IMR-90 (cell line): ENCODE measurements at regions not wholly inside any gene's neighbourhood (a gene's known extent, or its start where the extent isn't known, plus 50 kb on each side); places are given as distances from the start of the nearest gene placed in this dataset.

Source experiments
- ATAC-seq: fragments of 200-7000 bp; cut with Tn5 transposase; 2 replicates; pipeline ENCODE4 v1.9.1; 2020; ENCODE audit warnings: low read depth, mild to moderate bottlenecking, moderate library complexity
- BruUV-seq: library from RNA; stranded (reverse); fragments of 400-500 nt; replicated peaks from 2 replicates; lab custom pipeline; 2021; lab: Mats Ljungman, UMichigan
- CTCF ChIA-PET: fragments of 300-600 bp; formaldehyde crosslinking; extraction: SDS; loops from one replicate; lab custom pipeline; 2021; ENCODE audit warnings: antibody characterized with exemption; lab: Yijun Ruan, JAX
- POLR2A ChIA-PET: fragments of 300-600 bp; sonication (Branson Sonifier 250); formaldehyde crosslinking; loops from one replicate; lab custom pipeline; 2022; ENCODE audit warnings: antibody characterized with exemption; ENCODE audit not compliant: unreplicated experiment; lab: Charles Lee
- DNase-seq: peaks from one replicate; pipeline ENCODE4 v3.0.0; 2013
- H2AFZ ChIP-seq: replicated peaks from 2 replicates; pipeline ENCODE3; 2013; ENCODE audit warnings: low read length, mild to moderate bottlenecking; ENCODE audit not compliant: poor library complexity
- H2AK5ac ChIP-seq: 2 replicates; pipeline ENCODE4 v1.6.1; 2013; ENCODE audit warnings: low read depth, low read length, inconsistent platforms
- H2AK9ac ChIP-seq: replicated peaks from 2 replicates; pipeline ENCODE3; 2013; ENCODE audit warnings: mild to moderate bottlenecking, low read depth, low read length, moderate library complexity; ENCODE audit not compliant: poor library complexity
- H2BK120ac ChIP-seq: 2 replicates; pipeline ENCODE4 v1.6.1; 2013; ENCODE audit warnings: low read depth, low read length, inconsistent platforms
- H2BK15ac ChIP-seq: 3 replicates; pipeline ENCODE4 v1.6.1; 2013; ENCODE audit warnings: low read depth, low read length, inconsistent platforms
- H2BK20ac ChIP-seq: 2 replicates; pipeline ENCODE4 v1.6.1; 2013; ENCODE audit warnings: low read depth, mild to moderate bottlenecking, inconsistent platforms, low read length, moderate library complexity
- H2BK5ac ChIP-seq: 2 replicates; pipeline ENCODE4 v1.6.1; 2013; ENCODE audit warnings: mild to moderate bottlenecking, low read depth, low read length, inconsistent platforms; ENCODE audit not compliant: poor library complexity, severe bottlenecking
- H3K14ac ChIP-seq: replicated peaks from 2 replicates; pipeline ENCODE4 v1.6.1; 2013; ENCODE audit warnings: low read depth, low read length, inconsistent platforms
- H3K18ac ChIP-seq: 2 replicates; pipeline ENCODE4 v1.6.1; 2013; ENCODE audit warnings: low read depth, low read length, control low read depth
- H3K23ac ChIP-seq: 2 replicates; pipeline ENCODE4 v1.6.1; 2013; ENCODE audit warnings: low read depth, low read length, inconsistent platforms
- H3K27ac ChIP-seq: 2 replicates; pipeline ENCODE4 v1.5.1; 2013; ENCODE audit warnings: mild to moderate bottlenecking, control low read depth, low read length; ENCODE audit not compliant: insufficient read depth
- H3K27me3 ChIP-seq: 2 replicates; pipeline ENCODE4 v1.6.1; 2013; ENCODE audit warnings: low read length; ENCODE audit not compliant: control insufficient read depth, insufficient read depth
- H3K36me3 ChIP-seq: 2 replicates; pipeline ENCODE4 v1.6.1; 2013; ENCODE audit warnings: low read length, mixed read lengths; ENCODE audit not compliant: control insufficient read depth, insufficient read depth
- H3K4ac ChIP-seq: 2 replicates; pipeline ENCODE4 v1.6.1; 2013; ENCODE audit warnings: low read depth, low read length, inconsistent platforms
- H3K4me1 ChIP-seq: 2 replicates; pipeline ENCODE4 v1.6.1; 2013; ENCODE audit warnings: low read length, mixed read lengths; ENCODE audit not compliant: control insufficient read depth, insufficient read depth
- H3K4me2 ChIP-seq: 2 replicates; pipeline ENCODE4 v1.6.1; 2013; ENCODE audit warnings: low read depth, mild to moderate bottlenecking, control low read depth, low read length, moderate library complexity
- H3K4me3 ChIP-seq: 2 replicates; pipeline ENCODE4 v1.5.1; 2013; ENCODE audit warnings: low read depth, mild to moderate bottlenecking, control low read depth, low read length, moderate library complexity; ENCODE audit not compliant: insufficient read depth
- H3K56ac ChIP-seq: 2 replicates; pipeline ENCODE4 v1.6.1; 2013; ENCODE audit warnings: low read length, inconsistent platforms; ENCODE audit not compliant: insufficient read depth; ENCODE audit errors: extremely low read depth
- H3K79me1 ChIP-seq, 2 experiments: 2 replicates each; pipeline ENCODE4 v1.6.1; 2013; ENCODE audit warnings: low read length in 2 of 2, inconsistent platforms in 1 of 2, low read depth in 1 of 2
- H3K9ac ChIP-seq: 2 replicates; pipeline ENCODE4 v1.6.1; 2013; ENCODE audit warnings: low read depth, low read length, control low read depth
- H3K9me1 ChIP-seq: 2 replicates; pipeline ENCODE4 v1.6.1; 2013; ENCODE audit warnings: low read length, inconsistent platforms; ENCODE audit not compliant: insufficient read depth
- H3K9me3 ChIP-seq: 2 replicates; pipeline ENCODE4 v1.6.1; 2013; ENCODE audit warnings: low read length; ENCODE audit not compliant: control insufficient read depth, insufficient read depth
- H4K20me1 ChIP-seq: 2 replicates; pipeline ENCODE4 v1.6.1; 2013; ENCODE audit warnings: low read length, inconsistent platforms; ENCODE audit not compliant: insufficient read depth
- H4K5ac ChIP-seq: 2 replicates; pipeline ENCODE4 v1.6.1; 2013; ENCODE audit warnings: mild to moderate bottlenecking, low read depth, low read length, control low read depth
- H4K8ac ChIP-seq, 2 experiments: 2 replicates each; pipeline ENCODE4 v1.6.1; 2013; ENCODE audit warnings: low read depth in 2 of 2, low read length in 2 of 2, control low read depth in 1 of 2, inconsistent platforms in 1 of 2
- H4K91ac ChIP-seq: 2 replicates; pipeline ENCODE4 v1.6.1; 2013; ENCODE audit warnings: low read depth, low read length, inconsistent platforms; ENCODE audit not compliant: insufficient read depth
- BHLHE40 ChIP-seq: fragments of 150-350 bp; IDR thresholded peaks from 2 replicates; pipeline ENCODE4 v1.6.1; 2016; ENCODE audit warnings: mild to moderate bottlenecking, low read depth, low read length
- CHD1 ChIP-seq: IDR thresholded peaks from 2 replicates; pipeline ENCODE4 v1.6.1; 2012; ENCODE audit warnings: low read depth, low read length, improper control_type of control experiment
- POLR2A ChIP-seq: IDR thresholded peaks from 2 replicates; pipeline ENCODE4 v1.6.1; 2012; ENCODE audit warnings: mild to moderate bottlenecking, low read depth, low read length
- RAD21 ChIP-seq: IDR thresholded peaks from 2 replicates; pipeline ENCODE4 v1.6.1; 2012; ENCODE audit warnings: low read length, improper control_type of control experiment
- RCOR1 ChIP-seq: IDR thresholded peaks from 2 replicates; pipeline ENCODE4 v1.6.1; 2012; ENCODE audit warnings: mild to moderate bottlenecking, low read length, improper control_type of control experiment; ENCODE audit not compliant: insufficient replicate concordance
- WGBS, 2 experiments: methylation state at CpG; one replicate each; pipeline versions ENCODE4 v1.1.5 to v1.1.7; 2013; ENCODE audit warnings: missing lambda C conversion rate in 2 of 2; ENCODE audit not compliant: insufficient read length in 1 of 2; ENCODE audit errors: extremely low coverage in 2 of 2; 5-methylcytosine and 5-hydroxymethylcytosine counted together
- dilution Hi-C: fragments of 300-500 bp; cut with HindIII; formaldehyde crosslinking; loops from one replicate; pipeline ENCODE4 v1.14.3; 2018; ENCODE audit warnings: low sequenced_read_pairs; ENCODE audit not compliant: unreplicated experiment
- in situ Hi-C: fragments of 300-500 bp; cut with MboI; formaldehyde crosslinking; loops from 3 replicates; pipeline ENCODE4 v1.14.3; 2019; ENCODE audit warnings: low sequenced_read_pairs, inconsistent platforms, mixed read lengths
- intact Hi-C: fragments of 100-400 bp; cut with micrococcal nuclease; formaldehyde crosslinking; loops from 2 replicates; pipeline ENCODE4 v1.10.0; 2022
- TF ChIP-seq, protein P1 (sequence below): fragments of 150-350 bp; IDR thresholded peaks from 2 replicates; pipeline ENCODE4 v1.6.1; 2016; ENCODE audit warnings: low read depth, mild to moderate bottlenecking, low read length, moderate library complexity, borderline replicate concordance
- TF ChIP-seq, protein P2 (sequence below): fragments of 150-350 bp; IDR thresholded peaks from 2 replicates; pipeline ENCODE4 v1.6.1; 2017; ENCODE audit warnings: mild to moderate bottlenecking, antibody characterized with exemption, low read length, low read depth

DNA sequence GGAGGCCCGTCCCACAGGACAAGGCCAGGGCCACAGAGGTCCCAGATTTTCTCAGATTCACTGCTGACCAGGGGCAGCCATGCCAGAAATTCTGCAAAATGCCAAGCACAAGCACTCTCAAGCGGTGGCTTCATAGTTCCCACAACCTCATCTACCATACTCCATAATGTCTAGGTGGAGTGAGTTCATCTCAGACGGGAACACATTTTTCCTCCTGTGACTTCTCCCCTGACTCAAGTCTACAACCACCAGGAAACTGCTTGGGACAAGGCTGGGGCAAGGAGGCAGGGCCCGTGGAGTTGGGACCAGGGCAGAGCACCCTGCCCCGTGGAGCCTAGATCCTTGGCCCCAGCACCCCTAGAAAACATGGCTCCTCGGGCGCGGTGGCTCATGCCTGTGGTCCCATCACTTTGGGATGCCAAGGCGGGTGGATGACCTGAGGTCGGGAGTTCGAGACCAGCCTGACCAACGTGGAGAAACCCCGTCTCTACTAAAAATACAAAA is 150.7 kb upstream of the HAAO start:
- H2BK5ac ChIP-seq: no peak overlapping the region
- no peak overlapping the region for H3K4me2 ChIP-seq
- no peak overlapping the region for H2BK120ac ChIP-seq
- no peak overlapping the region for H3K23ac ChIP-seq
- H4K91ac ChIP-seq: no peak overlapping the region
- H2AK9ac ChIP-seq: no peak overlapping the region
- in situ Hi-C loops (no loop called here), intact Hi-C loops (no loop called here), dilution Hi-C loops (no loop called here)
- no peak overlapping the region for H3K18ac ChIP-seq
- H4K8ac ChIP-seq: no peak overlapping the region
- no peak overlapping the region for H3K14ac ChIP-seq
- ATAC-seq (no peak), DNase-seq (no peak)
- H2AFZ ChIP-seq: no peak overlapping the region
- no peak overlapping the region for H3K4me3 ChIP-seq
- H3K9me1 ChIP-seq: no peaks in the 10 kb centered on the region
- no peak overlapping the region for H2AK5ac ChIP-seq
- H3K9me3 ChIP-seq: no peaks in the 10 kb centered on the region
- ChIA-PET CTCF (no interaction called here), POLR2A (no interaction called here)
- H2BK15ac ChIP-seq: no peak overlapping the region
- no peaks in the 10 kb centered on the region for H3K36me3 ChIP-seq
- no peak overlapping the region for H3K9ac ChIP-seq
- H3K79me1 ChIP-seq: no peaks in the 10 kb centered on the region
- H3K4ac ChIP-seq: no peak overlapping the region
- no TSS peak for BruUV-seq
- WGBS, 2 experiments: 100% methylated on average over 1 of the region's 13 CpGs; no CpG with 5 or more reads in 1 of the 2 experiments
- no peak overlapping the region for H4K5ac ChIP-seq
- no peak overlapping the region for H3K56ac ChIP-seq
- H2BK20ac ChIP-seq: no peak overlapping the region
- TF ChIP-seq CHD1 (no peak), RCOR1 (no peak), BHLHE40 (no peak), RAD21 (no peak), POLR2A (no peak)
- TF ChIP-seq, protein P1, sequence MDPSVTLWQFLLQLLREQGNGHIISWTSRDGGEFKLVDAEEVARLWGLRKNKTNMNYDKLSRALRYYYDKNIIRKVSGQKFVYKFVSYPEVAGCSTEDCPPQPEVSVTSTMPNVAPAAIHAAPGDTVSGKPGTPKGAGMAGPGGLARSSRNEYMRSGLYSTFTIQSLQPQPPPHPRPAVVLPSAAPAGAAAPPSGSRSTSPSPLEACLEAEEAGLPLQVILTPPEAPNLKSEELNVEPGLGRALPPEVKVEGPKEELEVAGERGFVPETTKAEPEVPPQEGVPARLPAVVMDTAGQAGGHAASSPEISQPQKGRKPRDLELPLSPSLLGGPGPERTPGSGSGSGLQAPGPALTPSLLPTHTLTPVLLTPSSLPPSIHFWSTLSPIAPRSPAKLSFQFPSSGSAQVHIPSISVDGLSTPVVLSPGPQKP: no peak
- TF ChIP-seq, protein P2, sequence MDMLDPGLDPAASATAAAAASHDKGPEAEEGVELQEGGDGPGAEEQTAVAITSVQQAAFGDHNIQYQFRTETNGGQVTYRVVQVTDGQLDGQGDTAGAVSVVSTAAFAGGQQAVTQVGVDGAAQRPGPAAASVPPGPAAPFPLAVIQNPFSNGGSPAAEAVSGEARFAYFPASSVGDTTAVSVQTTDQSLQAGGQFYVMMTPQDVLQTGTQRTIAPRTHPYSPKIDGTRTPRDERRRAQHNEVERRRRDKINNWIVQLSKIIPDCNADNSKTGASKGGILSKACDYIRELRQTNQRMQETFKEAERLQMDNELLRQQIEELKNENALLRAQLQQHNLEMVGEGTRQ: no peak
- H3K27me3 ChIP-seq: no peaks in the 10 kb centered on the region
- no peak overlapping the region for H3K27ac ChIP-seq
- no peaks in the 10 kb centered on the region for H4K20me1 ChIP-seq
- no peaks in the 10 kb centered on the region; the same call in 1 of the 2 replicates for H3K4me1 ChIP-seq
